Thoracic aorta (tissue), 2 donors: ENCODE measurements at regions not wholly inside any gene's neighbourhood (a gene's known extent, or its start where the extent isn't known, plus 50 kb on each side); places are given as distances from the start of the nearest gene placed in this dataset.

Source experiments
- ATAC-seq: fragments of 150-250 bp; one replicate; pipeline ENCODE4 v1.8.0; 2017; ENCODE audit warnings: low read depth; ENCODE audit not compliant: insufficient number of reproducible peaks, low FRiP score
- DNase-seq: peaks from one replicate; pipeline ENCODE4 v3.0.0-alpha.2; 2020; ENCODE audit warnings: low spot score
- H3K27ac ChIP-seq, 2 donors: fragments of 200-600 bp; sonication (generic); 1 replicate in 1 of 2; 2 replicates in 1 of 2; pipeline ENCODE4 v1.5.1; 2016; ENCODE audit warnings: mild to moderate bottlenecking in 2 of 2, moderate library complexity in 2 of 2
- H3K27me3 ChIP-seq: fragments of 200-600 bp; sonication (generic); replicated peaks from 2 replicates; pipeline ENCODE4 v1.6.0; 2016; ENCODE audit warnings: mild to moderate bottlenecking; ENCODE audit not compliant: insufficient read depth
- H3K36me3 ChIP-seq: fragments of 200-600 bp; sonication (generic); one replicate; pipeline ENCODE4 v1.5.1; 2016
- H3K4me1 ChIP-seq, 2 donors: fragments of 200-600 bp; sonication (generic); 1 replicate in 1 of 2; 2 replicates in 1 of 2; pipeline versions ENCODE4 v1.5.1 to v1.6.0; 2016; ENCODE audit warnings: low read depth in 2 of 2, mild to moderate bottlenecking in 1 of 2; ENCODE audit not compliant: control insufficient read depth in 1 of 2
- H3K4me3 ChIP-seq: fragments of 200-600 bp; sonication (generic); 2 replicates; pipeline ENCODE4 v1.5.1; 2016; ENCODE audit warnings: mild to moderate bottlenecking
- H3K9me3 ChIP-seq: fragments of 200-600 bp; sonication (generic); 2 replicates; pipeline ENCODE4 v1.5.1; 2016
- TF ChIP-seq, protein P1 (sequence below): fragments of 200-600 bp; sonication (generic); IDR thresholded peaks from one replicate; pipeline ENCODE4 v1.5.1; 2019; ENCODE audit warnings: antibody characterized with exemption

DNA sequence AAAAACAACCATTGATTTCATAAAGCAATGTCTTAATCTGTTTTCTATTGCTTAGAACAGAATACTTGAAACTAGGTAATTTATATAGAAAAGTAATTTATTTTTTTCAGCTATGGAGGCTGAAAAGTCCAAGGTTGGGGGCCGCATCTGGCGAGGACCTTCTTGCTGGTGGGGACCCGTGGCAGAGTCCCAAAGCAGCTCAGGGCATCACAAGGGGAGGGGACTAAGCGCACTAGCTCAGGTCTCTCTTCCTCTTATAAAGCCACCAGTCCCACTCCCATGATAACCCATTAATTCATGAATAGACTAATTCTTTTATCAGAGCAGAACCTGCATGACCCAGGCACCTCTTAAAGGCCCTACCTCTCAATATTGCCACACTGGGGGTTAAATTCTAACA lies 87.2 kb upstream of the KLF13 start:
- DNase-seq, result no peak
- no peaks in the 10 kb centered on the region for H3K27me3 ChIP-seq

DNA sequence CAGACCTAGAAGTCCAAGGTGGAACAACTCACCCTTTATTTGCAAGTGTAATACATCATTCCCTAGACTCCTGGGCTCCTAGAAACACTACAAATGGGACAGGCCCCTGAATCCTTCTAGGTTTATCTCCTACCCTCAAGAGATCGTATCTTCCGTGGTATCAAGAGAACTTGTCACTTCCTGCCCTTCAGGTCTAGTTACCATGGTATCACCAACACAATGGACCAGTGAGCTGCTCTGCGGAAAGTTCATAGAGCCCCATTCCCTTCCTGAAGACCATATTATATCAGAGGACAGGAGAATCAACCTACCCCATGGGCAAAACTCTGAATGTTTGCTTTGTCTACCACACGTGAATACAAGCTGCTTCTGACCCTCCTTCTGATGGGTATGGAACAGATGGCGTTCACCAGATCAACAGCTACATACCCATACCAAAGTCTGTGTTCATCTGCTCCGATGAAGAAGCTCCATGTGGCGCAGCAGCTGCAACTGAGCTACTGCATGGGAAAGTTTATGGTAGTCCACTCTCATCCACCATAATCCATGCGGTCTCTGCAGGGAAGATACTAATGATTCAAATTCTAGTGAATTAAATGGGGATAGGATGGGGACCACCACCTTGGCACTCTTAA lies 84.6 kb upstream of the KLF13 start:
- Histone ChIP-seq H3K27me3 (no peaks in the 10 kb centered on the region), H3K4me3 (no peak overlapping the region), H3K36me3 (no peaks in the 10 kb centered on the region), H3K9me3 (no peaks in the 10 kb centered on the region), H3K27ac (no peak overlapping the region), H3K4me1 (peaks cover 1 to 3% of the 10 kb centered on the region in 2 donors)
- TF ChIP-seq, protein P1, sequence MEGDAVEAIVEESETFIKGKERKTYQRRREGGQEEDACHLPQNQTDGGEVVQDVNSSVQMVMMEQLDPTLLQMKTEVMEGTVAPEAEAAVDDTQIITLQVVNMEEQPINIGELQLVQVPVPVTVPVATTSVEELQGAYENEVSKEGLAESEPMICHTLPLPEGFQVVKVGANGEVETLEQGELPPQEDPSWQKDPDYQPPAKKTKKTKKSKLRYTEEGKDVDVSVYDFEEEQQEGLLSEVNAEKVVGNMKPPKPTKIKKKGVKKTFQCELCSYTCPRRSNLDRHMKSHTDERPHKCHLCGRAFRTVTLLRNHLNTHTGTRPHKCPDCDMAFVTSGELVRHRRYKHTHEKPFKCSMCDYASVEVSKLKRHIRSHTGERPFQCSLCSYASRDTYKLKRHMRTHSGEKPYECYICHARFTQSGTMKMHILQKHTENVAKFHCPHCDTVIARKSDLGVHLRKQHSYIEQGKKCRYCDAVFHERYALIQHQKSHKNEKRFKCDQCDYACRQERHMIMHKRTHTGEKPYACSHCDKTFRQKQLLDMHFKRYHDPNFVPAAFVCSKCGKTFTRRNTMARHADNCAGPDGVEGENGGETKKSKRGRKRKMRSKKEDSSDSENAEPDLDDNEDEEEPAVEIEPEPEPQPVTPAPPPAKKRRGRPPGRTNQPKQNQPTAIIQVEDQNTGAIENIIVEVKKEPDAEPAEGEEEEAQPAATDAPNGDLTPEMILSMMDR, result no peak
- ATAC-seq (no peak), DNase-seq (no peak)

More for the DNA sequence above, 87.2 kb upstream of the KLF13 start:
- Histone ChIP-seq H3K36me3 (no peaks in the 10 kb centered on the region), H3K4me1 (peaks cover 15 to 21% of the 10 kb centered on the region in 2 donors), H3K27ac (no peak overlapping the region), H3K4me3 (no peak overlapping the region), H3K9me3 (no peaks in the 10 kb centered on the region)
- TF ChIP-seq, protein P1, result no peak
- no peak for ATAC-seq

DNA sequence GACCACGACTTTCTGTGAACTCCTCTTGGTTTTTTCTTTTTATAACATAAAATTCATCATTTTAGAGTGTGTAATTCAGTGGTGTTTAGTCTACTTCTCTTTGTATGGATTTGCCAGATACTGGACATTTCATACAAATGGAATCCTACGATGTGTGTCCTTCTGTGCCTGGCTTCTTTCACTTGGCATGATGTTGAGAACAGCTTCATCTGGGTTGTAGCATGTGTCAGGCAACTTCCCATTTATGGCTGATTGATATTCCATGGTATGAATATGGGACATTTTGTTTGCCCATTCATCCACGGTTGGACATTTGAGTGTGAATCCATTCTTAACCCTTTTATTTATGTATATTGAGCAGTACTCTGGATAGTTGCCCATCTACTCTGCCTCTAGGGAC lies 82.7 kb upstream of the KLF13 start:
- no peak for ATAC-seq
- TF ChIP-seq, protein P1, result no peak

DNA sequence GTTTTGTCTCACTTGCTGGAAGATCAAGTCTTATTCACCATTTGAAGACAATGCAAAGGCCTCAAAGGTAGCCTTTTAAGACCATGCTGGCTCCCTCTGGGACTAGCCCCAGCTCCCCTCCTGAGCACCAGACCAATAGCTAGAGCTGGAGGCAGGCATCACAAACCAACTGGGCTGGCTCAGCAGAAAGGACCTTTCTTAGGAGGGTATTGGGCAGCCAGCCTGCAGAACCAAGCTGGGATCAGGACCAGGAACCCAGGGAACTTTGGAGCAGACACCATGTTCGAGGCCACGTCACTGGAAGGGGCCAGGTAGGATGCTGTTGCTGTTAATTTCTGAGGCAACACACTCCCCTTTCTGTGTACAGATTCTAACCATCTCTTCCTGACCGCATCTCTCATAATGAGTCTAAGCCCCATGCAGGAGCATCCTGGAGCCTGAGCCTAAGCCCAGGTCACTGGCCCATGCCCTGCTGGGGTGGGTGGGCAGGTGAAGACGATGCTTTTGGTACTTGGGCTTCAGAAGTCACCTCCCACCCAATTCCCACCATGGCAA lies 81.4 kb upstream of the KLF13 start:
- DNase-seq (no peak), ATAC-seq (no peak)
- TF ChIP-seq, protein P1, result no peak
- H3K9me3 ChIP-seq, result no peaks in the 10 kb centered on the region
- H3K27me3 ChIP-seq, result no peaks in the 10 kb centered on the region
- H3K4me3 ChIP-seq, result no peak overlapping the region
- no peaks in the 10 kb centered on the region for H3K4me1 ChIP-seq
- H3K36me3 ChIP-seq, result no peaks in the 10 kb centered on the region
- H3K27ac ChIP-seq, result no peak overlapping the region

More for the DNA sequence above, 82.7 kb upstream of the KLF13 start:
- Histone ChIP-seq H3K36me3 (no peaks in the 10 kb centered on the region), H3K27ac (no peak overlapping the region), H3K4me1 (no peaks in the 10 kb centered on the region), H3K9me3 (no peaks in the 10 kb centered on the region), H3K27me3 (no peaks in the 10 kb centered on the region), H3K4me3 (no peak overlapping the region)
- no peak for DNase-seq

DNA sequence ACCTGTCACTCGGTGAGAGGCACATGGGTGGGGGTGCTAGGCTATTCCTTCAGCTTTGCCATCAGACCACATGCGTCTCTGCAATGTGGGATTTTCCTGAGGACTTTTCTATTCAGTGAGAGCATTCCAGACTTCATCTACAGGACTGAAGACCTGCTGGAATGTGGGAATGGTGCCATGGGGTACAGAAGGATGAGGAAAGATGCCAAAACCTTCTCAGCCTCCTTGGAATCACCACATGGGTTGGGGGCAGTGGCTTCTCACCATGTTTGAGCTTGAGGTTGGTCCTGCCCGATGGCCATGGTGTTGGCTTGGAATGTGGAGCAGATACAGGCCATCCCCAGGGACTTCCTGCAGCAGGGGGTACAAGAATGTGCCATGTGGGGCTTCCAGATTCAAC lies 80.9 kb upstream of the KLF13 start:
- Histone ChIP-seq H3K36me3 (no peaks in the 10 kb centered on the region), H3K4me1 (no peaks in the 10 kb centered on the region), H3K27me3 (no peaks in the 10 kb centered on the region), H3K27ac (no peak overlapping the region), H3K4me3 (no peak overlapping the region), H3K9me3 (no peaks in the 10 kb centered on the region)
- ATAC-seq (no peak), DNase-seq (no peak)
- TF ChIP-seq, protein P1, result no peak
